Psoas muscle (tissue), 7 donors: ENCODE measurements at regions not wholly inside any gene's neighbourhood (a gene's known extent, or its start where the extent isn't known, plus 50 kb on each side); places are given as distances from the start of the nearest gene placed in this dataset.

Experiments used
- ATAC-seq, 4 donors: fragments of 200-7000 bp; cut with Tn5 transposase; one replicate each; pipeline ENCODE4 v1.9.1; 2020; ENCODE audit warnings: moderate library complexity in 3 of 4, mild to moderate bottlenecking in 2 of 4
- DNase-seq, 2 donors: peaks; one replicate each; pipeline ENCODE4 v3.0.0-alpha.2; 2020
- H3K27ac ChIP-seq: fragments of 200-600 bp; one replicate; pipeline ENCODE4 v1.8.0; 2022
- H3K27me3 ChIP-seq, 3 donors: fragments of 200-600 bp in 1 of 3; one replicate each; pipeline versions ENCODE4 v1.6.1 to v1.8.0; 2013 to 2022; ENCODE audit warnings: low read length in 2 of 3, mild to moderate bottlenecking in 2 of 3, moderate library complexity in 1 of 3; ENCODE audit not compliant: insufficient read depth in 3 of 3
- H3K36me3 ChIP-seq, 2 donors: fragments of 200-600 bp in 1 of 2; one replicate each; pipeline versions ENCODE4 v1.6.1 to v1.8.0; 2013 to 2022; ENCODE audit warnings: low read depth in 1 of 2, mild to moderate bottlenecking in 1 of 2, moderate library complexity in 1 of 2; ENCODE audit not compliant: insufficient read depth in 1 of 2
- H3K4me1 ChIP-seq: fragments of 200-600 bp; one replicate; pipeline ENCODE4 v1.8.0; 2022
- H3K4me3 ChIP-seq: fragments of 200-600 bp; one replicate; pipeline ENCODE4 v1.8.0; 2022; ENCODE audit warnings: mild to moderate bottlenecking
- H3K9me3 ChIP-seq: fragments of 200-600 bp; one replicate; pipeline ENCODE4 v1.8.0; 2022
- CTCF ChIP-seq: fragments of 200-600 bp; IDR thresholded peaks from one replicate; pipeline ENCODE4 v1.8.0; 2022; ENCODE audit warnings: antibody characterized with exemption
- WGBS, 3 donors: extraction: QIAGEN DNeasy Blood & Tissue Kit; methylation state at CpG; one replicate each; pipeline versions ENCODE4 v1.1.6 to v1.1.7; 2013; 5-methylcytosine and 5-hydroxymethylcytosine counted together
- intact Hi-C, 2 donors: fragments of 100-400 bp; cut with DNase I; formaldehyde crosslinking; loops; one replicate each; pipeline versions ENCODE4 v1.11.0 to v1.14.2; 2022
- donor health status: healthy with polysubstance abuse.
- donor health status: DM: no; HTN: no; CAD: no; lungs with moderate emphysema.
- donor health status: Bipolar disorder and iron deficiency.
- donor health status: healthy.
- donor health status: DM: yes; HTN: yes; CAD: no.
- donor health status: DM: no; HTN: no; CAD: no.
- donor health status: DM: yes; HTN: yes; CAD: no.

DNA sequence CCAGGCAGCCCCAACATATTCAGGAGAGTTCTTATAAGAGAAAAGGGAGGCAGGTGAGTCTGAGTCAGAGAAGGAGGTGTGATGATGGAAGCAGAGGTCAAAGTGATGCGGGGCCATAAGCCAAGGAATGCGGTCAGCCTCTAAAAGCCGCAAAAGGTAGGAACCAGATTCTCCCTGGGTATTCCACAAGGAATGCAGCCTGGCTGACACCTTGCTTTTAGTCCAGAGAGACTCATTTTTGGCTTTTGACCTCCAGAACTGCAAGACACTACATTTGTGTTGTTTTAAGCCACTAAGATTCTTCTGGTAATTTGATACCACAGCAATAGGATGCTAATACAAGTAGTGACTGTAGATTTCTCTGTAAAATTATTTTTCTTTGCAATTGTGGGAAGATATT is 151.5 kb upstream of the EEPD1 start:
- WGBS, 3 donors, result 94 to 98% (median 94%) methylated on average over 3 of the region's 3 CpGs
- no peak overlapping the region for H3K27ac ChIP-seq
- H3K4me1 ChIP-seq, result no peaks in the 10 kb centered on the region
- DNase-seq (no peak), ATAC-seq (no peak)
- intact Hi-C loops, result no loop called here
- no peaks in the 10 kb centered on the region for H3K9me3 ChIP-seq
- no peaks in the 10 kb centered on the region for H3K27me3 ChIP-seq
- no peak overlapping the region for H3K4me3 ChIP-seq
- TF ChIP-seq CTCF, result no peak
- H3K36me3 ChIP-seq, result no peaks in the 10 kb centered on the region

DNA sequence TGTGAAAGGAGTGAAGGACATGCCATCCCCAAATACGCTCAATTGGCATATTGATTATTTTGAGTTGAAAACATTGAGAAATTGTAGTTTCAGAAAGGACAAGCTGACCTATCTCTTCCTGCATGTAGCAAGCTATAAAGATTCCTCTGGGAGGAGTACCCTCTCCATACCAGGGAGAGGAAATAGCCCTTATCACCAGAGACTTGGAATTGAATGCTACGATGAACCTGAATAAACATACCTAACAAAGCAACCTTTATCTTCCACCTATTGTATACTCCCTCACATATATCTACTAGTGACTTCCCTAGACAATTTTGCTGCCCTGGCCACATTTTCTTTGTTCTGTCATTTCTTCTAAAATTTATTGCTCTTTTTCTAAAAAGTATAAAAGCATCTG is 150.2 kb upstream of the EEPD1 start:
- Histone ChIP-seq H3K4me1 (no peaks in the 10 kb centered on the region), H3K27ac (no peak overlapping the region), H3K9me3 (no peaks in the 10 kb centered on the region), H3K27me3 (no peaks in the 10 kb centered on the region), H3K36me3 (no peaks in the 10 kb centered on the region), H3K4me3 (no peak overlapping the region)
- DNase-seq (no peak), ATAC-seq (no peak)
- 85 to 96% (median 95%) methylated on average over 2 of the region's 2 CpGs for WGBS, 3 donors
- intact Hi-C loops, result no loop called here
- TF ChIP-seq CTCF, result no peak

- TF ChIP-seq CTCF, result no peak
- Histone ChIP-seq H3K4me1 (no peaks in the 10 kb centered on the region), H3K27ac (no peak overlapping the region), H3K36me3 (no peaks in the 10 kb centered on the region), H3K9me3 (no peaks in the 10 kb centered on the region), H3K27me3 (no peaks in the 10 kb centered on the region), H3K4me3 (no peak overlapping the region)
- intact Hi-C loops, result no loop called here
- no peak for ATAC-seq
- WGBS, 3 donors, result 97 to 100% (median 99%) methylated on average over 1 of the region's 1 CpG
- no peak for DNase-seq
These were observed 149.7 kb upstream of the EEPD1 start for GRCh38 chr7:36003343-36003742.

DNA sequence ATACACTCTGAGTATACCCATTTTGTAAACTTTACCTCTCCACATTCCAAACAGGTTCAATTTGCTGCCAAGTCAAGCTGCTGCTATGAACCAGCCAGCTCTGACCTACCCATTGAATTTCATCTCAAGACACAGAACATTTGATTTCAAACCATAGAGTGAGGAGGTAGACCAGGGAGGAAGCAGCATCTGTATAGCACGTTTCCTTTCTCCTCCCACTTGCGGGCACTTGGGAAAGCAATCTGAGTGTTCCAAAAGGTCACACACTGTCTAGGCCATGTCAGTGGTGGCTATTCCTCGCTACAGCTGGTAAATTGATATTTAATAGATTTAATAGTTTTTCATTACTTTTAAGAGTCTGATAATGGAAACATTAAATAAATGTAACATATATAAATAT is 147.8 kb upstream of the EEPD1 start:
- no peak for TF ChIP-seq CTCF
- Histone ChIP-seq H3K27ac (no peak overlapping the region), H3K9me3 (no peaks in the 10 kb centered on the region), H3K4me3 (no peak overlapping the region), H3K27me3 (no peaks in the 10 kb centered on the region), H3K36me3 (no peaks in the 10 kb centered on the region), H3K4me1 (no peaks in the 10 kb centered on the region)
- intact Hi-C loops, result no loop called here
- 68 to 76% (median 72%) methylated on average over 3 of the region's 3 CpGs for WGBS, 3 donors
- ATAC-seq (no peak), DNase-seq (no peak)

DNA sequence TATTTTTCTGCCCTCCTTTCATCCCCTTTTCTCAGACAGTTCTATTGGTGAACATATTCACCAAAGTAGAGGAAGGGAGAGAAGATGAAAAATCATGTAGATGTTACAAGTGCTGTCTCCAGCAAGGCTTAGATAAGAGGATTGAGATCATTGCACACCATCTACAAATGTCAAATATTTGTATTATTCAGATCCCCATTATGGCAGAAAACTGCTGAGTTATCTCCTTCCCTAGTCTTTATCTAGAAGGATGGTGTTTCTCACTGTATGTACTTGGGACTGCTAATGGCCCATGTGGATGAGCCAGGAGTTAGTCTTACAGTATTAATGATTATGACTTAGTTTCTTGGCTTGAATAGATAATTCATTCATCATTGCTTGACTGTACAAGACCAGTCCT is 147.2 kb upstream of the EEPD1 start:
- intact Hi-C loops, result no loop called here

More for the DNA sequence above, 147.2 kb upstream of the EEPD1 start:
- Histone ChIP-seq H3K36me3 (no peaks in the 10 kb centered on the region), H3K4me3 (no peak overlapping the region), H3K27ac (no peak overlapping the region), H3K4me1 (no peaks in the 10 kb centered on the region), H3K27me3 (no peaks in the 10 kb centered on the region), H3K9me3 (no peaks in the 10 kb centered on the region)
- ATAC-seq (no peak), DNase-seq (no peak)
- no peak for TF ChIP-seq CTCF
